Mucosa of gallbladder (tissue), 1 donor: ENCODE measurements at regions not wholly inside any gene's neighbourhood (a gene's known extent, or its start where the extent isn't known, plus 50 kb on each side); places are given as distances from the start of the nearest gene placed in this dataset.

Source experiments
- DNase-seq: peaks from one replicate; pipeline ENCODE4 v3.0.0-alpha.2; 2020; ENCODE audit warnings: low spot score
- donor health status: DM: no; HTN: no; CAD: no.

DNA sequence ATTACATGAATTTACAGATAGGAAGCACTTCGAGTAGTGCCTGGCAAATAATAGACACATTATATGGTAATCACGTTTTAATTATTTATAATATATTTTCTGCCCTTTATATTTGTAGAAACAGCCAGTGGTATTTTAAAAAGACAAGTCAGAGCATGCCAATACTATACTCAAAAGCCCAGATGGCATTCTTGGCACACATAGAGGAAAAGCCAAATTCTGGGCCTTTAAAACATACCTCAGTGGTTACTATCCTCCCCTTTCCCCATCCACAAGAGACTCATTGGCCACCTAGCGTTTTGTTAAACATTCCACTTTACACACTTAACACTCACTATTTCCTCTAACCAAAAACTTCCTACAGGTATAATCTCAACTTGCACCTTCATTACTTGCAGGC lies 63.3 kb upstream of the ZNF804A start:
- DNase-seq = no peak

DNA sequence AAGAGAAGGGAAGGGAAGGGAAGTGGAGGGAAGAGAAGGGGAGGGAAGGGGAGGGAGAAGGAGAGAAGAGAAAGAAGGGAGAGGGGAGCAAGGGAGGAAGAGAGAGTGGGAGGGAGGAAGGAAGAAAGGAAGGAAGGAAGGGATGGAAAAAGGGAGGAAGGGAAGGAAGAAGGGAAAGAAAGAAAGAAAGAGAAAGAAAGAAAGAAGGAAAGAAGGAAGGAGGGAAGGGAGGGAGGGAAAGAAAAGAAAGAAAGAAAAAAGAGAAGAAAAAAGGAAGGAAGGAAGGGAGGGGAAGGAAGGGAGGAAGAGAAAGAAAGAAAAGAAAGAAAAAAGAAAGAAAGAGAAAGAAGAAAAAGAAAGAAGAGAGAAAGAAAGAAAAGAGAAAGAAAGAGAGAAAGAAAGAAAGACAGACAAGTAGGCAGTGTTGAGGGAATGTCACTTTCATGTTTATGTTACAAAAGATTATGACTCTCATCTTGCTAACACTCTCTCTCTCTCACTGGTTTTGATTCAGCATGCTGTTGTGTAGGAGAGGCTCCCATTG lies 58.0 kb upstream of the ZNF804A start:
- DNase-seq = no peak

DNA sequence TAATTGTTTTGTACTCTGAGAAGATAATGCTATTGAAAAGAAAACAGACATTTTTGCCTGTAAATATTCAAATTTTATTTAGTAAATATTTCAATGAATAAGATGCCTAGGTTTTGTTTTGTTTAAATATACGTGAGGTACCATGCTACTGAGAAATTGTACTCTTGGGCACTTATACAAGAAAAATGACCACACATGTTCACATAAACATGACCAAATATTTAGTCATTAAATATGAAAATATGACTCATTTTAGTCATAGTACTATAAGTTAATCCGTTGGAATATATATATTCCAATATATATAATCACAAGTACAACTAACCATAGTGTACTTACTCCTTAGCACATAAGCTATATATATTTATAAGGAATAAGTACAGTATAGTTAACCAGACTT lies 56.7 kb upstream of the ZNF804A start:
- DNase-seq = no peak

DNA sequence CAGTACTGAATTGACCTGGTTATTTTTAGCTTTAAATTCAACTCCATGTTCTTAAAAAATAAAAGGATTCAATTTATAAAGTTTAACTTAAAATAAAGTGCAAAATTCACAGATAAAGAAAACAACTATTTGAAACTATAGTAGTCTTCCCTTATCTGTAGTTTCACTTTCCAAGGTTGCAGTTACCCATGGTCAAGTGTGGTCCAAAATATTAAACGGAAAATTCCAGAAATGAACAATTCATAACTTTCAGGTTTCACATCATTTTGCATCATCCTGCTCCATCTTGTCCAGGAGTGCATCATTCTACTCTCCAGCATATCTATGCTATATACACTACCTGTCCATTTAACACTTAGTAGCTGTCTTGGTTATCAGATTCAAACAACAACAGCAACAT lies 54.5 kb upstream of the ZNF804A start:
- DNase-seq = no peak
